ENCODE measurements at regions not wholly inside any gene's neighbourhood (a gene's known extent, or its start where the extent isn't known, plus 50 kb on each side); places are given as distances from the start of the nearest gene placed in this dataset.

GRCh38 chr10:88120075-88120474 lies 256.6 kb downstream of the PTEN start:
- DNase-seq (ENCODE audit: low spot score) = no peak

DNA sequence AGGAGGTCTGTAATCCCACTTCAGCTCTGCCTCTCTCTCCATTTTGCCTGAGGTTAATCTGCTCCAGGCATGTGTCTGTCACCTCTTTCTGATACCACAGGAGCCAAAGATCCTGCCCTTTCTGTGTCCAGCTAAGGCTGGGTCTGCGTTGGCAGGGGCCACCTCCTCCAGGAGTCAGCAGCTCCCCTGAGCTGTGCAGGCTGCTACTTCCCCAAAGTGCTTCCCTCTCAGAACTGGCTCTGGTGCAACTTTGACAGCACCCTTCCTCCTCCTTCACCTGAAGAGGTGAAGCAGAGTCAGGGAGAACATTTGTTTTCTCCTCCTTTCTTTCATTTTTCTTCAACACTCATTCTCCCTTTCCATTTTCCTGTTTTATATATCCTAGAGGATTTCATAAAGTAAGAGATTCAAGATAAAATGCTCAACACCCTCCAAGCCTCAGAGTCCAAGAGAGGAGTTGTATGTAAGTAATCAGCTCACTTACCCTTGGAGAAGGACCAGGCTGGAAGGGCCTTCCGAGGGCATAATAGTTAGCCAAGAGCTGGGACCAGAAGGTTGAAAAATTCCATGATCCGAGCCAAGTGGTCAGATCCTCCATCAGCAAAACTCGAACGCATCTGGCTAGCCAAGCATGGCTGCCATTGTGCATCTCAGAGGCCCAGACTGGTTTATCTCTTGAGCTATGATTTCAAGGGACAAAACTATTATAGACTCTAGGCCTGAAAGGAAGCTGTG lies 257.3 kb downstream of the PTEN start:
- intact Hi-C loops (cut with DNase I) = no loop called here
- DNase-seq (ENCODE audit: low spot score) = no peak

More at GRCh38 chr10:88120075-88120474, 256.6 kb downstream of the PTEN start:
- intact Hi-C loops (cut with DNase I) = no loop called here

DNA sequence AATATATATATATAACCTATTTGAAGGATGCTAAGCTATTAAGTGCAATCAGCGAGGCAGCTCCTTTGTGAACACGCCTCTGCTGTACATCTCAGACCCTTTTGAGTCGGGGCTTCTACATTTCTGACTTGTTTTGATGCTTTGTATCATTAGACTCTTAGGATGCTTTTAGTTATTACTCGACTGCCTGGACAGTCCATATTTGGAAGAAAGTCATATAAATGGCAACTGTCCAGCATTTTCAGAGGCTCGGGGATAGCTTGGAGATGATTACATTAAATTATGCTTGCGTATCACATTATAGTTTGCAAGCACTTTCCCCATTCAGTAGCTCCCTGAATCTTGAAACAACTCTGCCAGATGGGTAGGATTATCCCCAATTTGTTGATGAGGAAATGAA lies 257.9 kb downstream of the PTEN start:
- intact Hi-C loops (cut with DNase I) = no loop called here

DNA sequence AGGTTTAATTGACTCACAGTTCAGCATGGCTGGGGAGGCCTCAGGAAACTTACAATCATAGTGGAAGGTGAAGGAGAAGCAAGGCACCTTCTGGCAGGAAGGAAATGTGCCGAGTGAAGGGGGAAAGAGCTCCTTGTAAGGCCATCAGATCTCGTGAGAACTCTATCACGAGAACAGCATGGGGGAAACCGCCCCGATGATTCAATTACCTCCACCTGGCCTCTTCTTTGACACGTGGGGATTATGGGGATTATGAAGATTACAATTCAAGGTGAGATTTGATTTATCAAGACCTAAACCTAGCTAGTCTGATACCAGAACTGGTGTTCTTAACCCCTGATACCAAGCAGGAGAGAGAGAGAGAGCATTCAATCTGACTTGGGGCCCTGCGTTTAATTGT lies 258.7 kb downstream of the PTEN start:
- intact Hi-C loops (cut with DNase I) = no loop called here
- no peak for DNase-seq (ENCODE audit: low spot score)

More for the DNA sequence above, 257.9 kb downstream of the PTEN start:
- DNase-seq (ENCODE audit: low spot score) = no peak

DNA sequence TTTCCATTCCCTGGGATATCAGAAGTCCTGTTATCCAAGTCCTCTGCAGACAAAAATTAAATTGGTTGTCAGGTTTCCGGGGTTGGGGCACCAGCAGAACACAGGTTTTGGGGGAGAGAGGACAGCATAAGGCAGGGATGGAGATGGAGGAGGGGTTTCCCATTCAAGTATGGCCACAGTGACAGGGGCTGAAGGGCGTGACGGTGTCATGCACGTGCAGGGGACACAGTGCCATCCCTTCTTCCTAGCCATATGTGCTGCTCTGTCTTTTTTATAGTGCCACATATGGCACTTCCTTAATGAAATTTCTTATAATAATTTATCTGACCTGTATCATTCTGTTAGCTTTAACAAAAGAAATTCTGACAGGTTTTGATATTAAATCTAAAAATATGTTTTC lies 259.2 kb downstream of the PTEN start:
- intact Hi-C loops (cut with DNase I) = no loop called here
- no peak for DNase-seq (ENCODE audit: low spot score)

DNA sequence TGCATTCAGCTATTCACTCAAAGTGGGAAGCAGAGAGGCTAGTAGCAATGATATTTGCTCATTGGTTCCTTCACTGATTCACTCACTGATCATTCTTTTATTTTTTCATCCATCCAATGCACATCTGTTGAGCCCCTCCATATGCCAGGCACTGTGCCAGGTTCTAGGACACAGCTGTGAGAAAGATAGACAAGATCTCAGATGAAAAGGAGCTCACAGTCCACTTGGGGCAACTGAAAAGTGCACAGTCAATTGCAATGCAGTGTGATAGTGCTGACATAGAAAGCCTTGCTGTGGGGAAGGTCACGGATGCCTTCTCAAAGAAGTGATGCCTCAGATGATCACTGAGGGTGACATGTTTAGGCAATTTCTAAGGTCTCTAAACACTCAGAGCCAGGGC lies 262.3 kb downstream of the PTEN start:
- intact Hi-C loops (cut with DNase I) = no loop called here
- DNase-seq (ENCODE audit: low spot score) = no peak

GRCh38 chr10:88126699-88127098 lies 263.3 kb downstream of the PTEN start:
- no peak for DNase-seq (ENCODE audit: low spot score)
- intact Hi-C loops (cut with DNase I) = no loop called here

DNA sequence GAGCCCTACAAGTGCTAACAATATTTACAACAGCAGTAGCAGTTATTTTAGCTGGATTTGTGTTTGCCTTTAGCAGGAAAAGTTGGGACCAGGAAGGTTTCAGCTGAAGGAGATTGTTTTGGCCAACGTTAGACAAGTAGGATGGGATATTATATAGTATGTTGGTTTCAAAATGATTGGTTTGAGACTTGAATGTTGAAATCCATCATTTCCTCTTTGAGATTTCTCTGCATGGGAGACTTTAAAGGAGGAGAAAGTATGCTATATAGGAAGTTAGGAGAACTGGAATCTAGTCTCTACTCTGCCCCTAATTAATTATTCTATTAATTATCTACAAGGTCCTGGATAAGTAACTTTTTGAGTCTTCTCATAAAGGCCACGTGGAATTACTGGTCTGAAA lies 263.8 kb downstream of the PTEN start:
- intact Hi-C loops (cut with DNase I) = no loop called here
- DNase-seq (ENCODE audit: low spot score) = no peak

DNA sequence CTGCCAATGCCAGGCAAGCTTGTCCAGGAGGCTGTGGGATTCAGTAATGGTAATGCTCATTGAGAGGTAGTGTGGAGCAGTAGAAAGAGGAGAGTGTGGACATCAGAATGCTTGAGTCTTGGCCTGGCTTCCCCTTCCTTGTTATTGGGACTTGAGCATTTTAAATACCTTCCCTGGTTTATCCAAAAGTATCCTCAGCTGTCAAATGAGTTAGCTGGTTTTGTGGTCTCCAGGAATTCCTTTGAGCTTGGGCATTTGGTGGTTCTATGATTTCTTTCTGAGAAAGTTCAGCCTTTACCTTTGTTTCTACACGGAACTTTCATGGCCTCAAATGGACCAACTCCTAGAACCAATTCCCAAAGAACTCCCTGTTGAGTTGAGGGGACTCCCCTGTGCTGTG lies 264.3 kb downstream of the PTEN start:
- intact Hi-C loops (cut with DNase I) = no loop called here
- DNase-seq (ENCODE audit: low spot score) = no peak

DNA sequence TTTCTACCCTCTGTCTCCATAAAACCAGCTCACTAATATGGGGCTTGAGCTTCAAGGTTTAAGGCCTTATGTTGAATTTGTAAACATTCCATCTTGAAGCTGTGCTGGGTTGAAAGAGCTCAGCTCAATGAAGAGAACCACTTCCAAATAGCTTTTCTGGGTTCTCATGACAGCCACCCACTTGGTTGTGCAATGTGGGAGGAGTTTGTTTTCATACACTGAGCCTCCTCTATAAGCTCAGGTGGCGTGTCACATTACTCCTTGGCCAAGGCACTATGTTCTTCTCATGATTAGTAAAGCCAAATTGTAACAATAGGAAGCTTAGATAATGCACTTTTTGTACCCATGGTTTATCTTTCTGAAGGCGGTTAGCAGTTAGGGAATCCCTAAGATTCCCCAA lies 265.6 kb downstream of the PTEN start:
- intact Hi-C loops (cut with DNase I) = no loop called here
- no peak for DNase-seq (ENCODE audit: low spot score)

GRCh38 chr10:88130912-88131311 lies 267.5 kb downstream of the PTEN start:
- intact Hi-C loops (cut with DNase I) = no loop called here
- DNase-seq (ENCODE audit: low spot score) = no peak

GRCh38 chr10:88131511-88132139 lies 268.2 kb downstream of the PTEN start:
- intact Hi-C loops (cut with DNase I) = no loop called here
- DNase-seq (ENCODE audit: low spot score) = no peak

DNA sequence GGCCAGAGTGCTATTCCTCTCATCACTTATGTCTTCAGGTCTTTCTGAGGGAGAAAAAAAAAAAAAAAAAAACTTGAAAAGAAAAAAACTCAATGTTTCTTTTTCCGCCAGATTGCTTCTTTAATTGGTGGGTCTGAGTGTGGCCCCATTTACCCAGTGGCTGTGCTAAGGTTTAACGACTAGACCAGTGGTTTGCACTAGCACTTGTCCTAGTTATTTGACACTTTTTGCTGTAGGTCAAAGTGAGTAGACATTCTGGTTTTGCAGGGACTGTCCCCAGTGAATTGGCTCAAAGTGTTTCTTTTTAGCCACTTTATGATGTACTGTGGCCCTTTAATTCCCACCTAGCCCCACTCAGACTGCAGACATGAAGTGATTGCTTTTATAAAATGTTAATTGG lies 273.3 kb downstream of the PTEN start:
- intact Hi-C loops (cut with DNase I) = no loop called here

GRCh38 chr10:88138319-88138848 lies 275.0 kb downstream of the PTEN start:
- intact Hi-C loops (cut with DNase I) = no loop called here
- no peak for DNase-seq (ENCODE audit: low spot score)

More for the DNA sequence above, 273.3 kb downstream of the PTEN start:
- no peak for DNase-seq (ENCODE audit: low spot score)

- intact Hi-C loops (cut with DNase I) = no loop called here
- DNase-seq (ENCODE audit: low spot score) = no peak
These were observed 283.8 kb downstream of the PTEN start for GRCh38 chr10:88147000-88147798.

DNA sequence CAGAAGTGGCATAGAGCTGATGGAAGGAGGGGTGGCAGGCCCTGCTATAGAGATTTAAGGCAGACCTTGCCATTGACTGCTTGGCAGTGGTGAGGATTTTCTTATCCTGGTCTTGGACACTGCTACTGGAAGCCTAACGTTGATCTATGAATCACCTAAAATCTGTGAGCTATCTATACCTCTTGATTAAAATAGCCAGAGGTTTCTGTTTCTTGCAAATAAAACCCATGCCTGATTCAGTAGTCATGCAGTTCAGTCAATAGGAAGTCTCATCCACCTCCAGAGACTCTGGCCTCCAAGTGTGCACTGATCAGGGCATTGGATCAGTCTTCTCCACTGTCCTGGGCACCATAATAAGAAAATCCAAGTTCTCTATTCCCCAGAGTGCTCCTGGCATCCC lies 286.5 kb downstream of the PTEN start:
- intact Hi-C loops (cut with DNase I) = no loop called here
- DNase-seq (ENCODE audit: low spot score) = no peak

DNA sequence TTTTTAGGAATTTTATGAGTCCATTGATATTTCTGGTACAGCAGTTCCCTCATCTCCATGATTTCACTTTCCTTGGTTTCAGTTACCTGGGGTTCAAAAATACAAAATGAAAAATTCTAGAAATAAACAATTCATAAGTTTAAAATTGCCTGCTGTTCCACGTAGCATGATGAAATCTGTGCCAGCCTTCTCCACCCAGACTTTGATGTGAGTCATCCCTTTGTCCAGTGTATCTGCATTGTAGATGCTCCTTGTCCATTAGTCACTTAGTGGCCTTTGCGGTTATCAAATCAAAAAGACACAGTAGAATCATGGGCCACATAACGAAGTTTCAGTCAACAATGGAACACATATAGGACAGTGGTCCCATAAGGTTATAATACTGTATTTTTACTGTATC lies 286.9 kb downstream of the PTEN start:
- DNase-seq (ENCODE audit: low spot score) = no peak
- intact Hi-C loops (cut with DNase I) = no loop called here

- intact Hi-C loops (cut with DNase I) = no loop called here
- no peak for DNase-seq (ENCODE audit: low spot score)
These were observed 289.3 kb downstream of the PTEN start for GRCh38 chr10:88152728-88153133.

DNA sequence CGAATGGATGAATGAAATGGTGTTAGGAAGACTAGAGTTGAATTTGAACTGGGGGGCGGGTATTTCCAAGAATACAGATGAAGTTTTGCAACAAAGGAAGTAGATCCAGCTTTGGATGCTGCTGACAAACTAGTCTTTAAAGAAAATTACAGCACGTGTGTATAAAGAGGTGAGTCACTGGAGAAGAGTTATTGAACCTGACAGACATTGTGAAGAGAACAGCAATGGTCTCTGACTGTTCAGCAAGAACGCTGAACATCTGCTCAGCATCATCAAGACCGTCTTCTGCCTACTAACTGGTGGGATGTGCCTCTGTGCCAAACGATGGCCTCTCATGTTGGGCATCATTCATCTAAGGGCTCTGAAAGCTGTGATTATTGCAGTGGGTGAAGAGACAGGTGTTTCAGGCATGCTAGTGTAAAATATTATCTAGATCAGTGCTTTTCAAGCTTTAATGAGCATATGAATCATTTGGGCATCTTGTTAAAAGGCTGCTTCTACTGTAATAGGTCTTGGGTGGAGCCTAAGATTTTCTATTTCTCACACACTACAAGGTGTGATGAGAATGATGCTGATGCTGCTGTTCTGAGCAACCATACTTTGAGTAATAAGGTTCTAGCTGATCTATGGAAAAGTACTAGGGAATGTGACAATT lies 291.3 kb downstream of the PTEN start:
- intact Hi-C loops (cut with DNase I) = no loop called here
- DNase-seq (ENCODE audit: low spot score) = no peak

DNA sequence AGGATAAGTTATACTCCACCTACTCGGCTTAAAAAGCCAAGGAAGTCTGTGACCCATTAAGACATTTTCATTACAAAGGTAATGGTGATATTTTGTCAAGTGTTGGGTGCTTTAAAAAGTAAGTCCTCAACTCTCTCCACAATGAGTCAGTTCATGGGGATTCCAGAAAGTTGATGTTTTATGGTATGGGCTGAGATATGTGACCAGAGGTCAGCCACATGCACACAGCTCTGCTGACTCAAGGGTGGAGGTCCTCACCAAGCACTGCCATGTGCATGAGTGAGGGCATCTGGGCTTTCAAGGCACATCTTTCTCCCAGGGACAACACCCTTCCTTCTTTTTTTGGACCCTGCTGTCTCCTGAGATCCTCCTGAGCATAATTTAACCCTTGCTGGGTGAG lies 292.9 kb downstream of the PTEN start:
- no peak for DNase-seq (ENCODE audit: low spot score)
- intact Hi-C loops (cut with DNase I) = no loop called here
